NB4 (cell line): ENCODE measurements at regions not wholly inside any gene's neighbourhood (a gene's known extent, or its start where the extent isn't known, plus 50 kb on each side); places are given as distances from the start of the nearest gene placed in this dataset.

Experiments used
- DNase-seq: peaks from one replicate; pipeline ENCODE4 v3.0.0; 2010; ENCODE audit warnings: low read depth
- H3K4me3 ChIP-seq: one replicate; pipeline ENCODE4 v1.5.1; 2011; ENCODE audit warnings: mild to moderate bottlenecking, low read depth, low read length, moderate library complexity
- MYC ChIP-seq: IDR thresholded peaks from 2 replicates; pipeline ENCODE4 v1.6.1; 2011; ENCODE audit warnings: low read depth, low read length
- POLR2A ChIP-seq: IDR thresholded peaks from 2 replicates; pipeline ENCODE4 v1.6.1; 2011; ENCODE audit warnings: mild to moderate bottlenecking; ENCODE audit not compliant: insufficient read length; ENCODE audit errors: extremely low read depth
- TF ChIP-seq, protein P1 (sequence below): IDR thresholded peaks from one replicate; pipeline ENCODE4 v1.5.1; 2012; ENCODE audit warnings: low read depth, low read length
- TF ChIP-seq, protein P2 (sequence below): IDR thresholded peaks from 2 replicates; pipeline ENCODE4 v1.6.1; 2011; ENCODE audit warnings: low read depth, low read length

DNA sequence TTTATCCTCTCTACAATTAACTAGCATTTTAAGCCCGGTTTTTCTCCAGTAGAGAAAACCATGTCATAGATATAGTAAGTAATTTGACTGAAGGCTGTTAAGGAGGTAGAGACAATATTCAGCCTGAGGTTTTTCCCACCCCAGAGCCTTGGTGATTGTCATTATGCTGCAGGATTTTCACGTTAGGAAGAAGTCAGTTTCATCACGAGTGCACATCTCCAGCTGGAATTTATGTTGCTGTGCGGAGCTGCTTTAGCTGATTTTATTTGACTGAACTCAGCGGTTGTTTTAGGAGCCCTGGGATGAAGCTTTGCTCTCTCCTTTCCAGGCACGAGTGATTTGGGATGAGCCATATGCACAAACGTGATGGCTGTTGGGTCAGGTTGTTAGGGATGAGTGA, 271.3 kb upstream of the RGMA start:
- no peak overlapping the region for H3K4me3 ChIP-seq
- TF ChIP-seq MYC (no peak), POLR2A (no peak)
- TF ChIP-seq, protein P1, sequence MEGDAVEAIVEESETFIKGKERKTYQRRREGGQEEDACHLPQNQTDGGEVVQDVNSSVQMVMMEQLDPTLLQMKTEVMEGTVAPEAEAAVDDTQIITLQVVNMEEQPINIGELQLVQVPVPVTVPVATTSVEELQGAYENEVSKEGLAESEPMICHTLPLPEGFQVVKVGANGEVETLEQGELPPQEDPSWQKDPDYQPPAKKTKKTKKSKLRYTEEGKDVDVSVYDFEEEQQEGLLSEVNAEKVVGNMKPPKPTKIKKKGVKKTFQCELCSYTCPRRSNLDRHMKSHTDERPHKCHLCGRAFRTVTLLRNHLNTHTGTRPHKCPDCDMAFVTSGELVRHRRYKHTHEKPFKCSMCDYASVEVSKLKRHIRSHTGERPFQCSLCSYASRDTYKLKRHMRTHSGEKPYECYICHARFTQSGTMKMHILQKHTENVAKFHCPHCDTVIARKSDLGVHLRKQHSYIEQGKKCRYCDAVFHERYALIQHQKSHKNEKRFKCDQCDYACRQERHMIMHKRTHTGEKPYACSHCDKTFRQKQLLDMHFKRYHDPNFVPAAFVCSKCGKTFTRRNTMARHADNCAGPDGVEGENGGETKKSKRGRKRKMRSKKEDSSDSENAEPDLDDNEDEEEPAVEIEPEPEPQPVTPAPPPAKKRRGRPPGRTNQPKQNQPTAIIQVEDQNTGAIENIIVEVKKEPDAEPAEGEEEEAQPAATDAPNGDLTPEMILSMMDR, result no peak
- TF ChIP-seq, protein P2, sequence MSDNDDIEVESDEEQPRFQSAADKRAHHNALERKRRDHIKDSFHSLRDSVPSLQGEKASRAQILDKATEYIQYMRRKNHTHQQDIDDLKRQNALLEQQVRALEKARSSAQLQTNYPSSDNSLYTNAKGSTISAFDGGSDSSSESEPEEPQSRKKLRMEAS, result no peak
- DNase-seq, result no peak

- TF ChIP-seq, protein P2, result no peak
- TF ChIP-seq POLR2A (no peak), MYC (no peak)
- TF ChIP-seq, protein P1, result no peak
- no peak overlapping the region for H3K4me3 ChIP-seq
- DNase-seq, result no peak
Observed at GRCh38 chr15:93359425-93360131, 270.6 kb upstream of the RGMA start.

- DNase-seq, result no peak
- TF ChIP-seq, protein P1, result no peak
- TF ChIP-seq, protein P2, result no peak
- TF ChIP-seq MYC (no peak), POLR2A (no peak)
Observed at GRCh38 chr15:93359060-93359408, 270.0 kb upstream of the RGMA start.

DNA sequence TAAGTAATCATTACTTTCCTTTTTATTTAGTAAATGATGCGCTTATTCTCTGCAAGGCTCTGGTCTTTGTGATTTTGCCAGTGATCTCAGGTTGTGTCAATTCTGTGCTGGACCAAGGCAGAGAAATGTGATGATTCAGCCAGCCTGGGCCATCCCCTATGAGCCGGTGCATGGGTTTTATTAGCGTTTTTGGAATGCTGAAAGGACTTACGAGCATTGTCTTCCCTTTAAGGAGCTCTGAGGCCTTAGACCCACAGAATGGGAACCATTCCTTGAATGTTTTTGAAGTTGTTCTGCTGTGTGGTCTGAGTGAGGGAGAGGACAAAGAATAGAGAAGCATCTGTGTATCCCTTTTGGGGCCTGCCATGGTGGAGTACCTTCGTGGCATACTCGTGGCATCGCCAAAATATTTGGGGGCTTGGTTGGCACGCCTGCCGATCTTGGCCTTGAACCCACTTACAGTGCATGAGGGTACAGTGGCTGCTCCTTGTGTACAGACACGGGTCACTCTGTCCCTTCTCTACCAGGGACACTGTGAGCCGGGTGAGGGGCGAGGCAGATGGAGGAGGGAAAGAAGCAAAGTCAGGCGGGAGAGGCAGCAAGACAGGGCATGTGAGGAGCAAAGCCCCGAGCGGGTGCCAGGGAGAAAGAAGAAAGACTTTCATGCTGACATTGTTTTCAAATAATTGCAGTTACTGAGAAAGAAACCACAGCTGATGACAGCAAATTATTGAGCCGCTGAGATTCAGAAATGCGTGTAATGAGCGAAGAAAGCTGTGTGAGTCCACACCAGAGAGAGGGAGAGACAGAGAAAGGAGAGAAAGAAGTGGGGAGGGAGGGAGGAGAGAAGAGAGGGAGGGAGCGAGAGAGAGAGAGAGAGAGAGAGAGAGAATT, 269.4 kb upstream of the RGMA start:
- DNase-seq, result no peak
- no peak for TF ChIP-seq MYC
- TF ChIP-seq, protein P1, result no peak
- no peak for TF ChIP-seq POLR2A
- H3K4me3 ChIP-seq, result no peak overlapping the region

More at GRCh38 chr15:93359060-93359408, 270.0 kb upstream of the RGMA start:
- H3K4me3 ChIP-seq, result no peak overlapping the region

DNA sequence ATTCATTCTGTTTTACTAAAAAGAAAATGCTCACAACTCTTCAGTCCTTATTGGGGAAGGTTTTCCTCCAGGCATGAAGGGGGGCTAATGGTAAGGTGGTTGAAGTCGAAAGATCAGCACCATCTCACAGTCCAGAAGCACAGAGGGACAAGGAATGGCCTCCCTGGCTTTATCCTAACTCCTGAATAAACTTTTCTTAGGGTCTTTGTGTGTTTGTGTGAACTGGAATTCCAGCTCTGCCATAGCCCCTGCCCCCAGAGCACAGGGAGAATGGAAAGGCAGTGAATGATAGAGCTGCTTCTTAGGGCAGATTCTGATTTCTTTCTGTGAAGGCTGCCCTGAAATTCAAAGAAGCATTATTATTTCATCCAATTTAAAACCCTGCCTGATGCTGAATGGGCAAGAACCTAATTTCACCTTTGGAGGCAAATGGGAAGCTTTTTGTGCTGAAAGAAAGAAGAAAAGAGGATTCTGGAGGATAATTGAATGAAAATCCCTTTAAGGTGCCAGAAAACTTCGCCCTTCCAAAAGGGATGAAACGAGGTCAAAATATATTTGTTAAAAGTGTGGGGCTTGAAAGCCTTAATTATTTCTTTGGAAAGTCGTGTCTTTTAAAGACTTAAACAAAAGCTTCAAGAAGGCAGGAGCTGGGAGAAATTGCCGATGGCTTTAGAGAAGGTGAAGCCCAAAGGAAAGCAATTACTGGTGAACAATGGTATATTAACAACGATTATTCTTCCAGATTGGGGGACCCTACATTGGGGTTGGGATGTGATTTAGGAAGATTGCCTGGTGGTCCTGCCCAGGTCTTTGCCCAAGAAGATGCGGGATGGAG, 259.9 kb upstream of the RGMA start:
- TF ChIP-seq, protein P2, result no peak
- no peak for TF ChIP-seq MYC
- no peak for DNase-seq
- no peak overlapping the region for H3K4me3 ChIP-seq

- DNase-seq, result no peak
- TF ChIP-seq POLR2A (no peak), MYC (no peak)
- TF ChIP-seq, protein P1, result no peak
- TF ChIP-seq, protein P2, result no peak
- no peak overlapping the region for H3K4me3 ChIP-seq
Observed at GRCh38 chr15:93347986-93348385, 259.0 kb upstream of the RGMA start.
